ENCODE measurements at regions not wholly inside any gene's neighbourhood (a gene's known extent, or its start where the extent isn't known, plus 50 kb on each side); places are given as distances from the start of the nearest gene placed in this dataset.
"Not testable (repeated sequence)": the region's sequence is repeated elsewhere in the genome, so short reads cannot be mapped to it uniquely, and the experiment has no call there.

DNA sequence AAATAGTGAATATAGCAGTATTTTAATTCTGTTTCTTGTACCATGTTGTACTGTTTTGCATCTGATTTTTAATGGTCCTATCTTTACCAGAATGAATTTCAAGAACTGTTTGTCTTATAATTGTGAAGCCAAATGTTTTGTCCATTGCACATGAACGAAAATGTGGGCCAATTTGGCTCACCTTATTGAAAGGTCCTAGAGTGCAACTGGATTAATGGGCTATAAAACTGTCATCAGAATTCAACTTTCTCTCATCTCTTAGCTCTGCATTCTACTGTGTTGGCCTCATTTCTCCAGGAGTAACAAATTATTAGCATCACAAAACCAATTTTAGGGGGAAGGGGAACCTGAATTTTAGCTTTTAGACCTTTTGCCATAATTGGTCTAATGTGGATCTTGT, 179.4 kb upstream of the NUDT12 start:
- no peak for DNase-seq

DNA sequence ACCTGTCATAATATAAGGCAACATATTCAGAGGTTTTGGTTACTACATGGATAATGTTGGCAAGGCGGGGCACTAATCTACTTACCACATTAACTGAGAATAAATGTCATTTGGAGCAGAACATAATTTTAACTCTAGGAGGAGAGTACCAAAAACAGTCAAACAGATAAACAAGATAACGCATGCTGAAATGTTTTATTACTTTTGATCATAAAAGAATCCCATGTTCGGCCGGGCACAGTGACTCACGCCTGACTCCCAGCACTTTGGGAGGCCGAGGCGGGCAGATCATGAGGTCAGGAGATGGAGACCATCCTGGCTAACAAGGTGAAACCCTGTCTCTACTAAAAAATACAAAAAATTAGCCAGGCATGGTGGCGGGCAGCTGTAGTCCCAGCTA, 173.8 kb upstream of the NUDT12 start:
- DNase-seq = not testable (repeated sequence)

DNA sequence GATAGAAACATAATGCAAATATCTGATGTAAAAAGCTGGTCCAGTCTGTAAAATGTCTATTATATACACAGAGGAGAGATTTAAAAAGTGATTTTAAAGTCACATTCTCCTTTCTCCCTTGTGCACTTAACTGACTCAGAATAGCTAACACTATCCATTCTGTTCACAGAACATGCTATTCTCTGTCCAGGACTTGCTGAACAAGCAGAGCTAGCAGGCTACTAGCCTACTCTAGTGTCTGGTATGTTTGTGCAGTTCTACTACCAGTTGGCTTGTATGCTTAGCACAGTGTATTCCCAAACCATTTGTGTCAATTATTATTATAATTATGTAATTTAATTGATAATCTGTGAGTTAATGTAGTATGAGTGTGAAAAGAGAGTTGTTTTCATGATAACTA, 161.7 kb upstream of the NUDT12 start:
- DNase-seq = no peak

DNA sequence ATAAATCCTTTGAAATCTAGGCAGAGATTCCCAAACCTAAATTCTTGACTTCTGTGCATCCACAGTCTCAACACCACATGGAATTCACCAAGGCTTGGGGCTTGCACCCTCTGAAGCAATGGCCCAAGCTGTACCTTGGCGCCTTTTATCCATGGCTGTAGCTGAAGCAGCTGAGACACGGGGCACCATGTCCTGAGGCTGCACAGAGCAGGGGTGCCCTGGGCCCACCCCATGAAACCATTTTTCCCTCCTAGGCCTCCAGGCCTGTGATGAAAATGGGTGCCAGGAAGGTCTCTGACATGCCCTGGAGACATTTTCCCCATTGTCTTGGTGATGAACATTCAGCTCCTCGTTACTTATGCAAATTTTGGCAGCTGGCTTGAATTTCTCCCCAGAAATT, 158.6 kb upstream of the NUDT12 start:
- no peak for DNase-seq

DNA sequence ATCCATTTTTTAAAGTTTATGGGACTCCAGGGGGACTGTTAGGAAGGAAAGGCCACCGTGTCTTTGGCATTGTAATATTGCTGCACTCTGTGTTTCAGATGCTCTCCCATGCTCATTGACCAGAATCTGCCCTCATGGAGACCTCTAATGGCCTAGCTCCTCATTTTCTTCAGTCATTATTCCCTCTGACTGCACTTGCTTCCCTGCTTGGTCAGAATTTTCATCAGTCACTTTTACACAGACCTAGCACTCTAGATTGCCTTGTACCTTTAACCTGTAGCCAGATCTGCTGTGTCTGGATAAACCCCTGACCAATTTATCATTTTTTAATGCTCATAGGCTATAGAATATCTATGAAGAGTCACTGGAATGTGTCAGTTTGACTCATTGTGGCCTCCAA, 155.5 kb upstream of the NUDT12 start:
- DNase-seq = no peak

DNA sequence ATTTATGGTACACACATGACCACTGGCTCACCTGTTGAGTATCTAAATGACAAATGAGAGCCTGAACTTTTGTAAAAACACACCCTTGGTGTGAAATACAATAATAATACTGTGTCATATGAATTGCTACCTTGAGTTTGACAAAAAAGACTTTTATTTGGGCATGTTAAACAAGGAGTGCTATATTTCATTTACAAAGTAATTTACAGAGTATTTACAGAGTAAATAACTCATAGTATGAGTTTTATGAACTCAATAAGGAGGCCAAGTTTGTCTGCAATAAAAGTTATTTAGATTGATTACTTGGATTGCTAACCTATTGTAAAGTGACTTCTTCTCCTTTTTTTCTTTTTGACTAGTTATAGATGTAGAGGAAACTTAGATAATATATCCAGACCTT, 146.0 kb upstream of the NUDT12 start:
- DNase-seq = no peak

GRCh38 chr5:103706939-103707682, 144.5 kb upstream of the NUDT12 start:
- no peak for DNase-seq

DNA sequence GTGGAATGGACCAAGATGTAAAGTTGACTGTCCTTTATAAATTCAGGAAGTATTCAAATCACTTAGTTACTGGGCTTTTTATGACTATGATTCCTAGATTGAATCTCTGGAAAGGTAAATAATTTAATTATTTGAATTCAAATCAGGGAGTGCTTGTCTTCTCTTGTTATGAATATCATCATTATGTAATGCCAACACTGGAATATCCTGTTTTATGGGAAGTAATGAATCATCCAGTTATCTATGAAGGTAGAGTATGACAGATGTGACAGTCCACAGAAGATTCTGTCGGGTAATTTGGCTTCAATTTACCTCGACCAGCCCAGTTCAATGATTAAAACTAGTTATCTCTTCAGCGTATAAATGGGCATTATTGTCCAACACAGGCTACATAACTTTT, 141.0 kb upstream of the NUDT12 start:
- no peak for DNase-seq

GRCh38 chr5:103693517-103693916, 130.9 kb upstream of the NUDT12 start:
- DNase-seq = no peak

DNA sequence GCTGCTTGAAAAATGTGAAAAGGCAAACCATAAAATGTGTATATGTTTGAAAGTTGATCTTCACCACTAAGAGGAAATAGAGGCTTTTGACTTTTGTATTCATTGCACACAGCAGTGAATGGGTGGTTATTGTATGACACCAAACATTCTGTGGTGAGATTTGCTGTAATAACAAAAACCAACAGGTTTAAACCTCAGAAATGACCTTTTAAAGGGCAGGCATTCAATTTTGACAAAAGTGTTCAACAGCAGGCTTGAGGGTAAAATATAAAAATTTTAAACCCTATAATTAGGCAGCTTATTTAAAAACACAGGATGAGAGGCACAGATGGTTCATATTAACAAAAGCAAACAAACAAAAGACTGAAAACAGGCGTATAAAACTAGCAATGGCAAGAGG, 128.1 kb upstream of the NUDT12 start:
- DNase-seq = no peak

GRCh38 chr5:103679873-103680272, 117.3 kb upstream of the NUDT12 start:
- DNase-seq = no peak

DNA sequence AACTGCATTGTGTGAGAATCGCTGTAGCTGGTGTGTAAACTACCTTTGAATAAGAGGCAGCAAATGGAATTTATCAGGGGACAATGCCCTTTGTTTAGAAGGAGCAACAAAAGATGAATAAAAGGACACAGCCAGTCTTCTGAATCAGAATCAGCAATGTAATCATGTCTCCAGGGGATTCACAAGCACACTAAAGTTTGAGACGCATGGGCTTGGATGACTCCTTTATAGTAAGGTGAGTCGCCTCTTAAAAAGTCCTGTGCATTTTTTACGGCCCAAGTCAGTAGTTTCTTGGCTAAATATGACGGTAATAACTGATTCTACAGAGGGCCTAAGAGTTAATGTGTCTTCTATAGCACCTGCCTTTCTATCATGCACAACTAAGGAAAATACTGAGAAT, 113.6 kb upstream of the NUDT12 start:
- not testable (repeated sequence) for DNase-seq

- no peak for DNase-seq
These were observed 112.2 kb upstream of the NUDT12 start for GRCh38 chr5:103674739-103675138.

DNA sequence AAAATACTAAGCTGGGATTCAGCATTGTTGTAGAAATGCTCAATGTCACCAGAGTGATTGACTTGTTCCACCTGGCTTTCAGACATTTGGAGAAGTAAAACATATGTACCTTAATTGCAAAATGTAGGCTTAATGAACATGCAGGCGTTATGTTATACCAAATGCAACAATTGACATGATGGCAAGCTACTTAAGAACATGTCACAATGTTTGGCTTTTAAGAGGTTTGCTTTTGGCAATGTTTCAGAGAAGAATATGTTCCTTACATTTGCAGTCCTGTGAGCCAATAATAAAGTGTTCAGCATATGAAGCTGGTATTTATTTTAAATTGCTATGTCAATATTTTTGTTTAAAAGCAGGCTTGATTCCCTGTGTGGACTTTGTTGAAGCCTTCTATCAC, 111.7 kb upstream of the NUDT12 start:
- no peak for DNase-seq

GRCh38 chr5:103669615-103670014, 107.0 kb upstream of the NUDT12 start:
- DNase-seq = no peak

DNA sequence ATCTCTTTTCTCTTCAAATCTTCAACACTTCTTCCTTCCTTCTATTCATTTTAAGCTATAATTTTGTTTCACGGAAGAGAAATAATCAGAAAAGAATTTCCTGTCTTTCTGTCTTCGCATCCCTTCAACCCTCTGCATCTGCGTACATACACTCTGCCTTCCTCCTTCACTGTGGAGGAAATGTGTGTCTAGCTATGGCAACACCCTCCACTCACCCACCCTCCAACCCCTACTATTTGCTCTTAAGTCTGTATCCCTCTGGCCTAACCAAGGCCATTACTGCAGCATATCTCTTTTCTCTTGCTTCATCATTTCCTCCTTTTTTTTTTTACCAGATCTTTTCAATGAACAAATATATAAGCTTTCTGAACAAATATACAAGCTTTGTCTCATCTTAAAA, 105.7 kb upstream of the NUDT12 start:
- DNase-seq = no peak

DNA sequence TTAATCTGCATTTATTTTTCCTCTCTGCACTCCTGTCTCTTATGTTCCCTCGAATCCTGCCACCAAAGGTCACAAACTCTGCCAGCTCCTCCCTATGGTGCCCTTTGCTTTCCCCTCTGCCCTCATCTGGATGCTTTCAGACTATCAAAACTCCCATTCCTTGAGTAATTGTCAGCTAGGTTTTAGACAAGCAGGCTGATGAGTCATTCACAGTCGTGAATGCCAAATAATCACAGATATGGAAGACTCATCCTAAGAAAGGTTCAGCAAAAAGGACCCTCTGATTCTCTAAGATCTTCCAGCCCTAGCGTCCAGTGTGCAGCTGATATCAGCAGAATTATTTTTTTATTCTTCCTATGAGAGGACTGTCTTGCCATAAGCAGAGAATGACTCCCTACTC, 104.5 kb upstream of the NUDT12 start:
- no peak for DNase-seq

GRCh38 chr5:103657301-103657700, 94.7 kb upstream of the NUDT12 start:
- no peak for DNase-seq

DNA sequence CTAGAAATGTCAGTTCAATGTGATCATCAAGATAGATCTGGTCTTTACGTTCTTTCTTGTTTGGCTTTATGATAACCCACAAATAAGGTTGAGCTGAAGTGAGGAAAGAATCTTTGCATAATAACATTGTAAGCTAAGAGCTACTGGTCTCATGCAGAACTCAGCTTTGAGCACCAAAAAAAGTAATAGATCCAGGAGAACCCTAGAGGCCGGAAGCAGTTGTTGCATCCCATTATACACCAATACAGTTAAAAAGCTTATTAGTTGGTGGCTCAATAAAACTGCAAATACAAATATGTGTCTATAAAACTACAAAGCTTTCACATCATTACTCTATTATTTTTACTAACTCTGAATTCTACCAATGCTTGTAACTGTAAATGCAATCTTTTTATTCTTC, 85.5 kb upstream of the NUDT12 start:
- DNase-seq = no peak

DNA sequence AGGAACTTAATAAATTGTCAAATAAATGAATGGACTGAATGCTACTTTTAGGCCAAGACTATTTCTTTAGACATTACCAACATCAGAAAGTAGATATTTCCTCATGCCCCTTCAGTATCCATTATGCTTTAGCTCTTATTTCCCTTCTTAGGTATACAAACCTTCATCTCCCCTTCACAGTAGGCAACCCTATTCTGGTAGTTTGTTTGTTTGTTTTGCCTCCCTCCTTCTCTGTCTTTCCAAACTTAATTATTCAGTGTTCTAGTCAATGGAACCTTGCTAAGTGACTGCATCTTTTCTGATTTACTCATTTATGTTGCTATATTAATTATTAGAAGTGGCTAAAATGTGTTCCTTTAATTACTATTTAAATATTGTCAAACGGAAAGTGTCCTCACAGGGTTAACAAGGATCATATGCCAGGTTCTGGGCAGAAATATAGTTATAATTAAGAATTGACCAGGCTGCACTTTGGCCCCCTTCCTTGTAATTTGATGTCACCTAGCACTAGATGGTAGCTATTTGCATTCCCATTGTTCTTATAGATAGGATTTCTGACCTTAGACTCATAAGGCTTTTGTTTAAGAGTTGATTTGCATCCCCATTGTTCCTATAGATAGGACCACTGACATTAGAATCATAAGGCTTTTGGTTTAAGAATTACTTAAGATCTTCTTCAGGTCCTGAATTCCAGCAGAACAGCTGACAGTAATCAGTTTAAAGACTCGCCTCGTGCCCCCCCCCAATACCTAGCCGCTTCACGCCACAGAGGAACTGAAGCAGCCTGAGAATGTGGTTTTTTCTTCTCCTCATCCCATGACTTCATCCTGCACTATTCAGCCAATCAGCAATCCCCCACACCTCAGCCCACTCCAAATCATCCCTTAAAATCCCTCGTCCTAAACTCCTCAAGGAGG, 84.4 kb upstream of the NUDT12 start:
- DNase-seq = no peak

DNA sequence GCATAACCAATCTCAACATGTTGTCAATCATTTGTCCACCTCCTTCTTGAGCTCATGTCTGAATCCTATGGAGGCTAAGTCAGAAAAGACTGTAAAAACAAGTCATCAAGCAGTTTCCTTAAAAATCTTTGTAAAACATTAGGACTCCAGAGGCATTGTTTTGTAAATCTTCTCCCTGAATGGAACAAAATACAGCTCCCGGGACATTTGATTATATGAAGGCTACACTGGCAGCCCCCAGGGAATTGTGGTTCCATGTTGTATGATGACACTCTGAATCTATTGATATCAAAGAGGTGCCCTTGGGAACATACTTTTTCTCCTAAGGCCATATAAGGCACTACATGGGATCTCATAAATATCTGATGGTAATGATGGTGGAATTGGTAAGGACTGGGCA, 83.2 kb upstream of the NUDT12 start:
- DNase-seq = no peak

- no peak for DNase-seq
These were observed 76.4 kb upstream of the NUDT12 start for GRCh38 chr5:103638979-103639378.

DNA sequence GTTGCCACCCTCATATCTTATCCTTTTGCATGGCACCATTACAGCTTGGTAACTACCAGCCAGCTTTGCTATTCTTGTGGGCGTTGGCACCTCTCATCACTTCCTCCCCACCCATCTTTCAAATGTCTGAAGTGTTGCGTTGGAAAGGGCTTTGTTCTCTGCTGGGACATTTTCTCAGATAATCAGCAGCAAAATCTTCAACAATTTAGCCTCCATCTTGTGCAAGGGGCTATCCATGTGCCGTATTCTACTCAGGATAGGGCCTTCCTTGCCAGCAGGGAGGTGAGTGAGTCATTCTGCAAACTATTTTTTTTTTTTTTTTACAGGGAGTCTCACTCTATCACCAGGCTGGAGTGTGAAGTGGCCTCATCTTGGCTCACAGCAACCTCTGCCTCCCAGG, 62.1 kb upstream of the NUDT12 start:
- no peak for DNase-seq

- no peak for DNase-seq
These were observed 61.5 kb upstream of the NUDT12 start for GRCh38 chr5:103624035-103624480.
